Heart right ventricle (tissue), 16 donors: ENCODE measurements at regions not wholly inside any gene's neighbourhood (a gene's known extent, or its start where the extent isn't known, plus 50 kb on each side); places are given as distances from the start of the nearest gene placed in this dataset.

ENCODE experiments used
- ATAC-seq, 8 donors: fragments of 200-7000 bp; cut with Tn5 transposase; one replicate each; pipeline ENCODE4 v1.9.1; 2020; ENCODE audit warnings: mild to moderate bottlenecking in 8 of 8, moderate library complexity in 8 of 8, moderate number of reproducible peaks in 1 of 8
- DNase-seq, 2 donors: peaks; one replicate each; pipeline ENCODE4 v3.0.0-alpha.2; 2020
- H3K27ac ChIP-seq, 10 donors: fragments of 200-600 bp; sonication (generic) in 2 of 10; one replicate each; pipeline versions ENCODE4 v1.5.0 to v1.8.0; 2020 to 2022; ENCODE audit warnings: mild to moderate bottlenecking in 3 of 10
- H3K27me3 ChIP-seq, 7 donors: fragments of 200-600 bp; one replicate each; pipeline ENCODE4 v1.8.0; 2021 to 2022; ENCODE audit warnings: mild to moderate bottlenecking in 2 of 7
- H3K36me3 ChIP-seq, 9 donors: fragments of 200-600 bp; sonication (generic) in 1 of 9; one replicate each; pipeline versions ENCODE4 v1.5.0 to v1.8.0; 2020 to 2022; ENCODE audit warnings: mild to moderate bottlenecking in 2 of 9
- H3K4me1 ChIP-seq, 9 donors: fragments of 200-600 bp; sonication (generic) in 1 of 9; one replicate each; pipeline versions ENCODE4 v1.5.0 to v1.8.0; 2020 to 2022; ENCODE audit warnings: mild to moderate bottlenecking in 4 of 9
- H3K4me3 ChIP-seq, 10 donors: fragments of 200-600 bp; sonication (generic) in 2 of 10; one replicate each; pipeline versions ENCODE4 v1.5.0 to v1.8.0; 2020 to 2022; ENCODE audit warnings: mild to moderate bottlenecking in 7 of 10, moderate library complexity in 2 of 10
- H3K9me3 ChIP-seq, 11 donors: fragments of 200-600 bp in 10 of 11; sonication (generic) in 2 of 11; one replicate each; pipeline versions ENCODE4 v1.5.0 to v1.8.0; 2013 to 2022; ENCODE audit warnings: mild to moderate bottlenecking in 2 of 11, control low read depth in 1 of 11, moderate library complexity in 1 of 11
- CTCF ChIP-seq, 9 donors: fragments of 200-600 bp; sonication (generic) in 2 of 9; IDR thresholded peaks; one replicate each; pipeline versions ENCODE4 v1.5.0 to v1.8.0; 2021 to 2022; ENCODE audit warnings: antibody characterized with exemption in 9 of 9, mild to moderate bottlenecking in 5 of 9, moderate library complexity in 1 of 9
- WGBS, 2 donors: extraction: QIAGEN DNeasy Blood & Tissue Kit; methylation state at CpG; one replicate each; pipeline ENCODE4 v1.1.7; 2013; ENCODE audit warnings: inconsistent platforms in 1 of 2; 5-methylcytosine and 5-hydroxymethylcytosine counted together
- intact Hi-C, 10 donors: fragments of 100-400 bp; cut with DNase I; formaldehyde crosslinking; loops; one replicate each; pipeline versions ENCODE4 v1.11.1 to v1.14.2; 2022
- donor health status: Arrhythmogenic right ventricular cardiomyopathy.
- donor health status: ischemic (EF 13 %, LVEDD 7.1; RV severe dilation, severe dysfunction).
- donor health status: healthy with polysubstance abuse.
- donor health status: DM: no; HTN: yes; CAD: no.
- donor health status: DM: no; HTN: no; CAD: no.
- donor health status: ischemic (EF 25% LVEDD 6.9; RV normal size, moderate dysfunction).
- donor health status: ischemic (EF 25% LVEDD 5.7; RV mildly dilated, moderate dysfunction).
- donor health status: healthy.
- donor health status: DM: yes; HTN: yes; CAD: no.
- donor health status: Ischemic cardiomyopathy.
- donor health status: ischemic (EF 35%, LVEDD 5.7; RV mildly dilated, moderate dysfunction).
- donor health status: nonischemic (EF 11% LVEDD 7.7; RV severe dilation, severe dysfunction).
- donor health status: DM: yes; HTN: yes; CAD: no.
- donor health status: PGD.
- donor health status: ischemic (EF 29% LVEDD 5.4; RV normal size, mild dysfunction).
- donor health status: nonischemic (EF 23%, LVEDD 6.1; RV moderate dilation, normal function).

DNA sequence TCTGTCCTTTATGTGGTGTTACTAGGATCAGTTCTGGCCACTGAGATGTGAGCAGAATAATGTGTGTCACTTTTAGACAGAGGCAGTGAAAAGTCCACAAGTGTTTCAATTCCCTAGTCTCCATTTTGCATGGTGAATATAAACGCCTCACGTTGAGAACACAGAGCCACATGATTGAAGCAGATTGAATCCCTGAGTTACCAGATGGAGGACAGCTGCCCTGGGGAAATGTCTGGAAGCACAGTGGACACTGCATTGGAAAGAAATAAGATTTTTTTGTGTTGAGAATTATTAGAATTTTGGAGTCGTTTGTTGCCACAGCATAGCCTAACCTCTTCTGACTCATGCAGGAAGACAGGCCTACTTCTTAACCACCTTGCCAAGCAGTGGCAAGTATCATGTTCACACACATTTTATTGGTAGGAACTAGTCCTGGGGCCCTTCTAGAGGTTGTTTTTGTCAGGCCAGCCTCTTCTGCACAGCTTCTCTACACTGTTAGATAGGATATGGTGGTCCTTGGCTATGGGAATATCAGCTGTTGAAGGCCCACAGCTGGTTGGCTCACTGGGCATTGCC, 188.6 kb downstream of the TMEM182 start:
- no peaks in the 10 kb centered on the region for H3K4me1 ChIP-seq
- H3K4me3 ChIP-seq, result no peak overlapping the region
- ATAC-seq (no peak), DNase-seq (no peak)
- peaks cover 0 to 3% (median 0%) of the 10 kb centered on the region in 7 donors for H3K27me3 ChIP-seq
- no peak overlapping the region for H3K27ac ChIP-seq
- H3K36me3 ChIP-seq, result no peaks in the 10 kb centered on the region
- no peaks in the 10 kb centered on the region for H3K9me3 ChIP-seq
- intact Hi-C loops, result no loop called here
- no peak for TF ChIP-seq CTCF (IDR thresholded peaks at IDR 0.05)
- WGBS, 2 donors, result 53 to 61% methylated on average over 3 of the region's 3 CpGs

DNA sequence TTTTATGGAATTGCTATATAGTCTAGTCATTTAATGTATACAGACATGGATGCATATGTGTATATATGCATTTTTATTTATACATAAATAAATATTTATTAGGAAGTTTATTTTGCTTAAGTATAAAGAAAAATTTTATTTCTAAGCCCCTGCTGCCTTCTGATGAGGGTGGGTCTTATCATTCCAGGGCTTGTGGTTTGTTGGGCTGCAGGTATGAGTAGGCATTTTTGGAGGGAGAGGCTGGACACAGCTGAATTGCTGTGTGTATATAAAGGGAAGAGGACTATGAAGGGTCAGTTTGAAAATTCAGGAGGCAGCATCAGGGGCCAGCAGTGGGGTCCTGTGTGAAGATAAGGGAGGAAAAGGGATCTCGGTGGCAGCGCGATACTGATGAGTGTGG, 189.4 kb downstream of the TMEM182 start:
- DNase-seq (no peak), ATAC-seq (no peak)
- Histone ChIP-seq H3K27me3 (peaks cover 0 to 3% (median 0%) of the 10 kb centered on the region in 7 donors), H3K4me1 (no peaks in the 10 kb centered on the region), H3K36me3 (no peaks in the 10 kb centered on the region), H3K9me3 (no peaks in the 10 kb centered on the region), H3K4me3 (no peak overlapping the region), H3K27ac (no peak overlapping the region)
- WGBS, 2 donors, result 61 to 73% methylated on average over 3 of the region's 3 CpGs
- intact Hi-C loops, result no loop called here
- TF ChIP-seq CTCF (IDR thresholded peaks at IDR 0.05), result no peak

DNA sequence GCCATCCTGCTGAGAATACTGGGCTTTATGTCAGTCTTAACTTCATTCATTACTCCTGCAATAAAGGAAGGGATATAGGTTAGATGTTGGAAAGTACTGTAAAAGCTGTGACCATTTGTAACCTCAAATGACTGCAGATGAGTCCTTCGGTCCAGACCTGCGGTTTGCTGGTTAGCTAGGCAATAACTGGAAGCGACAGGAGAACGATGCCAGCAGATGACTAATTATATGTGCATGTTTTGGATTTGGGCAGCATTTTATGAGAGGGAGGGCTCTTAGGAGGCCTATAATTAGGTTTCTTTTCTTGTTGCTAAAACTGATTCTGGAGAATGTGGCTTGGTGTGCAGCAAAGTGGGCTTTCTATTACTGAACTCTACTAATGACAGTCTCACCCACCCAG, 205.6 kb downstream of the TMEM182 start:
- H3K27ac ChIP-seq, result no peak overlapping the region
- no peaks in the 10 kb centered on the region for H3K9me3 ChIP-seq
- DNase-seq, result no peak
- intact Hi-C loops, result no loop called here
- no peaks in the 10 kb centered on the region for H3K27me3 ChIP-seq
- H3K36me3 ChIP-seq, result no peaks in the 10 kb centered on the region
- H3K4me3 ChIP-seq, result no peak overlapping the region
- no peaks in the 10 kb centered on the region for H3K4me1 ChIP-seq
- 89 to 92% methylated on average over 4 of the region's 4 CpGs for WGBS, 2 donors
- no peak for TF ChIP-seq CTCF (IDR thresholded peaks at IDR 0.05)
- no peak for ATAC-seq

- Histone ChIP-seq H3K36me3 (no peaks in the 10 kb centered on the region), H3K4me1 (no peaks in the 10 kb centered on the region), H3K27ac (no peak overlapping the region), H3K4me3 (no peak overlapping the region), H3K27me3 (no peaks in the 10 kb centered on the region), H3K9me3 (no peaks in the 10 kb centered on the region)
- no peak for DNase-seq
- intact Hi-C loops, result no loop called here
- no peak for TF ChIP-seq CTCF (IDR thresholded peaks at IDR 0.05)
- 81 to 87% methylated on average over 6 of the region's 6 CpGs for WGBS, 2 donors
- no peak for ATAC-seq
These were observed 206.5 kb downstream of the TMEM182 start for GRCh38 chr2:102968375-102968774.
